ENCODE measurements at regions not wholly inside any gene's neighbourhood (a gene's known extent, or its start where the extent isn't known, plus 50 kb on each side); places are given as distances from the start of the nearest gene placed in this dataset.
"Not testable (repeated sequence)": the region's sequence is repeated elsewhere in the genome, so short reads cannot be mapped to it uniquely, and the experiment has no call there.

DNA sequence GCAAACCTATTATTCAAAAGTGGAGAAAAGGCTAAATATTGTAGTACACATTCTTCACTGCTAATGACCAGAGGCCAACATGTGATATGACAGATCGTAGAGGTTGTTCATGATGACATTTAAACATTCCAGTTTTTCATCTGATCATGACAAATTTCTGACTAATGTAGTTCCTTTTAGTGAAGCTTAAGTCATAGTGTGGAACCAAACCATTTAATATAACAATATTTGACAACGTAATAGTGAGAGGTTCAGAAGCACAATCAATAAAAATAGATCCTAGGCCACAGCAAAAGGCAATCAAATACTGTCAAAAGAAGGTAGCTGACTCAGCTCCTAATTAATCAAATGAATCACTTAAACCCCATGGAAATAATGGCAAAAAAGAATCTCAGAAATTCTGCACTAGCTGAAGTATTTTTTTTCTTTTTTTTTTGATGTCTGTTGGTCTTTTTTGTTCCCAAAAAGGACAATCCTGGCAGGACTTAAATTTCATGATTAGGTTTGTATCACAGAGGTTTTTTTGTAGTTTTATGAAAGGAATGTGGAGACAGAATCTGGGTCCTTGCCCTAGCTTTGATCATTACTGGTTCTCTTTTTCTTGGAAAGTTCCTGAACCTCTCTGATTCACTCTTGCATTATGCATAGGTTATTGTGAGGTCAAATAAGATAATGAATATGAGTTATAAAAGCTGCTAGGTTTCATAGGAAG, 795.0 kb downstream of the DTWD2 start:
- DNase-seq (ENCODE audit: low read depth): no peak

DNA sequence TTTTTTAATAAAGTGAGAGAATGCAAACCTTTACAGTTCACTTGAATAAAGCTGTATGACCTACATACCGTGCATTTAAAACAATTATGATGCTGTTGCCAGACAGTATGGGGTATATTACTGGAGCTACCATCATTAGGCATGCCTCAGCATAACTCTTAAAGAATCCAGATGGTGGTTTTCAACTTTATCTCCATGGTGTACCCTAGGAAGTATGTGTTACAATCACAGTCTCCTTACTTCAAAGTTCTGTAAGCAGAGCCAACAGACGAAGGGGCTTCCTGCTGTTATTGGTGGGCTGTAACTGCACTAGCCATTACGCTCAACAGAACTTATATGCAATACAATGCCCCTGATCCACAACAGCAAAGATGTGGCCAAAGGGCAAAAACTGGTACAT, 803.3 kb downstream of the DTWD2 start:
- DNase-seq (ENCODE audit: low read depth): no peak

DNA sequence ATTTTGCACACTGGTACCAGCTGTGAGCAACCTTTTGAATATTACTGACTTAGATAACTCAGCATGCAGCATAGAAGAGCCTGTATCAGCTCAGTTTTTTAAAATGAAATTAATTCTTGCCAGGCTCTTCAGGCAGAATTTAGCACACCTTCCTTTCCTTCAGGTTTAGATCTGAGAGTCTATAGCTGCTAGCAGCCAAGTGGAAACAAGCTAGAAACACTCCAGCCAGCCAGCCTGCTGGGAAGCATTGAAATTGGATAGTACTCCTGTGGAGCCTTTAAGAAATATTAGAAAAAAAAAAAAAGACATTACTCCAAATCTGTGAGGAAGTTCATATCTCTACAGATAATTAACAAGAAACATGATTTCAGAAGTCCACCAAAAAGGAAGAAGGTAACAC, 812.2 kb downstream of the DTWD2 start:
- no peak for DNase-seq (ENCODE audit: low read depth)

DNA sequence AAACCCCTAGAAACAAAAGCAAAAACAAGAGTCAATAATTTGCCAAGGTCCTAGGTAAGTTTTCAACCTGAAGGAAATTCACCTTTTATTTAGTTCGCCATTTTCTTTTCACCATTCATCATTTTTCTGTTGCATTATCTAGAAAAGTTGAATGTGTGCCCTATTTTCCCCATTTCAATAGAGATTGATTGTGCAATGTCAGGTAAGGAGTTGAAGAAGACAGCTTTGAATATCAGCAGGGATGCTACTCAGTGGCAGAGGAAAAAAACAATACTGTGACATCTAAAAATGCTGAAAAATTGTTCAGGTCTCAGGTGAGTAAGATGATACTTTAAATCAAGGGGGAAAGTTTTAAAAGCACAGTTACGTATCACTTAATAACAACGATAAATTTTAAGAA, 813.7 kb downstream of the DTWD2 start:
- DNase-seq (ENCODE audit: low read depth): no peak

DNA sequence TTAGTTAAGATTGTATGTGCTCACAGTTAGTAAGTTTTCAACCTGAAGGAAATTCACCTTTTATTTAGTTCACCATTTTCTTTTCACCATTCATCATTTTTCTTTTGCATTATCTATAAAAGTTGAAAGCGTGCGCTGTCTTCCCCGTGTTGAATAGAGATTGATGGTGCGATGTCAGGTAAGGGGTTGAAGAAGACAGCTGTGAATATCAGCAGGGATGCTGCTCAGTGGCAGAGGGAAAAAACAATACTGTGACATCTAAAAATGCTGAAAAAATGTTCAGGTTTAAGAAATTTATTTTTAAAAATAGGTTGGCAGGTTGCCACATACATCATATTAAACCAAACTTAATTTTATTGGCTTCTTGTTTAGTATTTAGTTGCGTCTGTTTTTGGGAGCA, 815.0 kb downstream of the DTWD2 start:
- DNase-seq (ENCODE audit: low read depth): no peak

DNA sequence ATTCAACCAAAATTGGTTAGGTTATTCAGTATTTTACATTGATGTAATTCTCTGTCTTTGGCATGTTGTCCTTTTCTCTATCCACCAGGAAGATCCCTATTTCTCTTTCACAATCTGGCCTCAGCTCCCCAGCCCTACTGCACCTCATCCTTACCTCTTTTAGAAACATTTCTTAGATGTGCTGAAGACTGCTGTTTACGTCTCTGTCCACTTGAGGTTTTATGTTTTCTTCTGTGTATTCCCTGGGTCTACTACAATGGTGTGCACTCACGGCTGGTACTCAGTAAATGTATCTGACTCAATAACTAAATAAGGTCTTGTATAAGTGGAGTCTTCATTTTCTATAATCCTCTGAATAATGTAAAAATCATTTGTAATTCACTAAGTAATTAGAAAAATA, 822.7 kb downstream of the DTWD2 start:
- no peak for DNase-seq (ENCODE audit: low read depth)

DNA sequence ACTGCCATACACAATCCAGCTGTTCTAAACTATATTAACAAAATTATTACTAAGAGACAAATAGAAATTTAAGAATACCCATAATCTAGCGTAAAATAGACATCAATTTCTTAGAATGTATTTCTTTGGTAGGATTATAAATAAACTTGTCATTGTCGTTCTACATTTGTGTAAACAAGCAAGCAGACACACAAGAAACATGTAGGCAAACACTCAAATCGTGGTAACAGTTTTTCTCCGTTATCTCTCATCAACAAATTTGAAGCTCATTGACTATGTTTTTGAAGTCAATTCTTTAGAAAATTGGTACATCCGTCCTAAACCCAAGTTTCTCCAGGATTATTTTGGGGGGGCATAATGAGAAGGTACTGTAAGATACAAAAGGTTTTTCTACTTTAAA, 832.2 kb downstream of the DTWD2 start:
- DNase-seq (ENCODE audit: low read depth): no peak

DNA sequence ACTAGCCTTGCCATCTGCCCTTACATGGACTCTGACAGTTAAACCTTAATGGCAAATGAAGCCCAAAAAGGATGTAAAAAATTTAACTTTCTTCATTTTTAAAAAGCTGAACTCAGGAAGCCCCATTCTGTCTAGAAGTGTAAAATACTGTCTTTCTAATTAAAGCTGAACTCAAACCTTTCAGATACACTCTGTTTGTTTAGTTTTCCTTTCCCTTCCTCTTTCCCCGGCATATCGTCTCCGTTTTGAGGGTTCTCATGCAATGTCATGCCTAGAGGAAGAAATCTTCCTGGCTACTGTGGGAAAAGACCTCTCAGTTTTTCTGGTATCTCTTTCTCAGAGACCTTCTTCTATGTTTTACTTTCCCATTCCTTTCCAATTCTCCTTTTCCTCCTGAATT, 841.5 kb downstream of the DTWD2 start:
- DNase-seq (ENCODE audit: low read depth): no peak

DNA sequence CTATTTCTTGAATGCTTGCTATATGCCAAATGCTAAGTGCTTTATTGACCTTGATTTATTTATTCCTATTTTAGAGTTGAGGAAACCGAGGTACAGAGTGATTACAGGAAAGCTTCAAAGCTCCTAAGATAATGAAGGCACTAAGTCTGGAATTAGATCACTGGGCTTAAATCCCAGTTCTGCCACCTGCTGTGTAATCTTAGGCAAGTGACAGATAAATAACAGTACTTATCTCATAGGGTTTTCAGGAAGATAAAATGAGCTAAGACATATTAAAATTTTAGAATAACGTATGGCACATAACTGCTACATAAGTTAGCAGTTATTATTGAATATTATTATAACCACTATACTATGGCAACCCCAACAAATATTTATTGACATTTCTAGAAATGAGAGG, 843.8 kb downstream of the DTWD2 start:
- DNase-seq (ENCODE audit: low read depth): no peak

DNA sequence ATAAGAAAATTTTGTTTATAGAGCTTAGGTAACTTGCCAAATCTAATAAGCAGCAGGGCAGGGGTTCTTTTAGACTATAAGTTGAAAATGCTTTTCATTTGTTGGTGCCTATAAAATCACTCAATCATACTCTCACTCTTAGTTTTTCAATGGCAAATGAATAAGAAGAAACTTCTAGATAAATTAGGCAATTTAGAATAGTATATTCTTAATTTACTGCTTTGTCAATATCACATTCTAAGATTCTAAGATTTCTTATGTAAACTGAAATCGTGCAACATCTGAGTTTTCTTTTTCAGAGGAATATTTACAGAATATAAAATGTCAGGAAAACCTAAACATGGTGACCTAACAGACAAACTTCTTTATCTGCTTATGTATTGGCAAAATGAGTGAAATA, 849.0 kb downstream of the DTWD2 start:
- DNase-seq (ENCODE audit: low read depth): no peak

DNA sequence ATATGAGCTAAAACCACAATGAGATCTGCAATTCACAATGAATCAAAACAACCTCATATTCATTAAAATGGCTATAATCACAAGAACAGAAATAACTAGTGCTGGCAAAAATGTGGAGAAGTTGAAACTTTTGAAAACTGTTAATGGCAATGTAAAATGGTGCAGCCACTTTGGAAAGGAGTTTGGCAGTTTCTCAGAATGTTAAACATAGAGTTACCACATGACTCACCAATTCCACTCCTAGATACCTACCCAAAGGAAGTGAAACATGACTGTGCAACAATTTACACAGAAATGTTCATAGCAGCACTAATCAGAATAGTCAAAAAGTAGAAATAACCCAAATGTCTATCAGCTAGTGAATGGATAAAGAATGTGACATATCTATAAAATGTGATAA, 862.2 kb downstream of the DTWD2 start:
- DNase-seq (ENCODE audit: low read depth): no peak

DNA sequence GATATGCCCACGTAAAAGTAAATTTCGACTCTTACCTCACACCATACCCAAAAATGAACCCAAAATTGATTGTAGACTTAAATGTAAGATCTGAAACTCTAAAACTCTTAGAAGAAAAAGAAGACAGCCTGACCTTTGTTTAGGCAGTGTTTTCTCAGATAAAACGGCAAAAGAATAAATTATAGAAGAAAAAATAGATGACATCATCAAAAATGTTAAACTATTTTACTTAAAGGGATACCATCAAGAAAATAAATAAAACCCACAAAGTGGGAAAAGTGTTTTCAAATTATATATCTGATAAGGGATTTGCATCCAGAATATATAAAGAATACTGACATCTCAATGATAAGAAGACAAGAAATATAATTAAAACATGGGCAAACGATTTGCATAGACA, 862.7 kb downstream of the DTWD2 start:
- no peak for DNase-seq (ENCODE audit: low read depth)

DNA sequence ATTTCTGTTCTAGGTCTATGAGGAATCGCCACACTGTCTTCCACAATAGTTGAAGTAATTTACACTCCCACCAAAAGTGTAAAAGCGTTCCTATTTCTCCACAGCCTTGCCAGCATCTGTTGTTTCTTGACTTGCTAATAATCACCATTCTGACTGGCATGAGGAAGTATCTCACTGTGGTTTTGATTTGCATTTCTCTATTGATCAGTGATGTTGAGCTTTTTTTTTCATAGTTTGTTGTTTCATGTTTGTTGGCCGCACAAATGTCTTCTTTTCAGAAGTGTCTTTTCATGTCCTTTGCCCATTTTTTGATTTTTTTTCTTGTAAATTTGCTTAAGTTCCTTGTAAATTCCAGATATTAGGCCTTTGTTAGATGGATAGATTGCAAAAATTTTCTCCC, 867.1 kb downstream of the DTWD2 start:
- DNase-seq (ENCODE audit: low read depth): no peak

DNA sequence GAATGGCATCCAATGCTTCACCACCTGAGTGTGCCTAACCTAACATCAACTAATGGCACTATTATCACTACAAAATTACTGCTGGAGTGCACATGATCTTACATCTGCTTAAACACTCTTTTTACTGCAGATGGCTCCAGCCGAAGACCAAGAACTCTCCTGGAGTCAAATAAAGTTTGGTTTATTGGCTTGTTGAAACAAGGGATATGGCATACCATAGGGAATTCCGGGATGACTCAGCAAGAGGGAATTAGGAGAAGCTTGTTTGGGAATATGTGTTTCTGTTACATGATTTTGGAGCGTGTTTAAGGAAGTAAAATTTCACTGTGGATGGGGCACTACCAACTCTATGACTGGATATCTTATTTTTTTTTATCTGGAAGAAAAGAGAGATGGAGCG, 872.6 kb downstream of the DTWD2 start:
- no peak for DNase-seq (ENCODE audit: low read depth)

DNA sequence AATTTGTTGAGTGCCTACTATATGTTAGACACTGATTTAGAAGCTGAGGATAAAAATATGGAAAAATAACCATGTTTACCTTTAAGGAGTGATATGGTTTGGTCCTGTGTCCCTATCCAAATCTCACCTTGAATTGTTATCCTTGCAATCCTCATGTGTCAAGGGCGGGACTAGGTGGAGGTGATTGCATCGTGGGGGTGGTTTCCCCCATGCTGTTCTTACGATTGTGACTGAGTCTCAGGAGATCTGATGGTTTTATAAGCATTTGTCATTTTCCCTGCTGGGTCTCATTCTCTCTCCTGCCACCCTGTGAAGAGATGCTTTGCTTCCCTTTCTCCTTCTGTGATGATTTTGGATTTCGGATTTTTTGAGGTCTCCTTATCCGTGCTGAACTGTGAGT, 876.4 kb downstream of the DTWD2 start:
- DNase-seq (ENCODE audit: low read depth): no peak

DNA sequence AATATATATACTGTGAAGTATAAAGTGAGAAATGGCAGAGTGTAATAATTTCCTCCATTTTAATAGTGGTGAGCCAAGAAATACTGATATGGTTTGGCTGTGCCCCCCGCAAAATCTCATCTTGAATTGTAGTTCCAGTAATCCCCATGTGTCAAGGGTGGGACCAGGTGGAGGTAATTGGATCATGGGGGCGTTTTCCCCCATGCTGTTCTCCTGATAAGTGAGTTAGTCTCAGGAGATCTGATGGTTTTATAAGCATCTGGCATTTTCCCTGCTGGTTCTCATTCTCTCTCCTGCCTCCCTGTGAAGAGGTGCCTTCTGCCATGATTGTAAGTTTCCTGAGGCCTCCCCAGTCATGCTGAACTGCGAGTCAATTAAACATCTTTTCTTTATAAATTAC, 881.1 kb downstream of the DTWD2 start:
- not testable (repeated sequence) for DNase-seq (ENCODE audit: low read depth)

DNA sequence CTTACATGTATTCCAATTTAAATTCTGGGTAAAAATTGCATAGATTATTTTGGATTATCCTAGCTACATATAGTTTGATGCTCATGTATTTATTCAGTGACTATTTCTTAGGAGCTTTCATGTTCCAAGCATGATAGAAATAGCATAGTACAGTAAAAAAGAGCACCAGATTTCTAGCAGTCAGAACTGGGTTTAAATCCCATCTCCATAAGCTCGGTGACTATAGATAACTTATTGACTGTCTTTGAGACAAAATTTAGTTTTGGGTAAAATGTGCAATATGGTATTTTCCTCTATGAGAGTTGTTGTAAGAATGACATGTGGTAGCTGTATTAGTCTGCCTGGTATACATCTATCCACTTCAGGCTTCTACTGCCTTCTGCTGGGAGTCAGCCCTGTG, 889.6 kb downstream of the DTWD2 start:
- DNase-seq (ENCODE audit: low read depth): no peak

DNA sequence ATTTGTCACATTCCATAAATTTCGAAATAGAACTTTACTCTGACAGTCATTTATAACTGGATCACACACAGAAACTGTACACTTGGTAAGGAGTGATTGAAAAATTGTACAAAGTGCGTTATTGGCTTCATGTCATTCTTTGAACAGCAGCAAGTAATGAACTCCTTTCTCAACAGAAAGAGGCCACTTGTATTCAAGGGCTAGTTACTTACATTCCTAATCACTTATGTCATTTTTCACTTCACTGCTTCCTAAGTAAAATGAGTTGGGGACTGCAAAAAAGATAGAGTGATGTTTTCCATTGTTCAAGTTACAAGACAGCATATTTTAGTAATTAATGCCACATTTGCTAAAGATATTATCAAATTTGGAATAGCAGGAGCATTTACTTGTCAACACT, 893.2 kb downstream of the DTWD2 start:
- DNase-seq (ENCODE audit: low read depth): no peak

DNA sequence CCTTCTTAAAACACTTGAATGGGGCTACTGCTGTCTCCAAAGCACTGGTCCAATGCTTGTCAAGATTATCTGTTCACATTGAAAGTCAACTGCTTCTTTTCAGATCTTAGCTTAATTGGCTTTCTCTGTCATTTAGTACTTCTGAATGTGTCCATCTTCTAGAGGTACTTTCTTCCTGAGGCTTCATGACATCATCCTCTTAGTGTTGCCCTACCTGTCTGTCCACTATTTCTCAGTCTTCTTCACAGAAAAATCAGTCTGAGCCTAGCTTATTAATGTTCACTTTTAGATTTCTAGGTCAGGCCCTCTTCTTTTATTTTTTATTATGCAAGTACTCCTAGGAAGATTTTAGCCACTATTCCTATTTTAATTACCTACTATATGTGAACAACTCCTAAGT, 899.9 kb downstream of the DTWD2 start:
- DNase-seq (ENCODE audit: low read depth): no peak

DNA sequence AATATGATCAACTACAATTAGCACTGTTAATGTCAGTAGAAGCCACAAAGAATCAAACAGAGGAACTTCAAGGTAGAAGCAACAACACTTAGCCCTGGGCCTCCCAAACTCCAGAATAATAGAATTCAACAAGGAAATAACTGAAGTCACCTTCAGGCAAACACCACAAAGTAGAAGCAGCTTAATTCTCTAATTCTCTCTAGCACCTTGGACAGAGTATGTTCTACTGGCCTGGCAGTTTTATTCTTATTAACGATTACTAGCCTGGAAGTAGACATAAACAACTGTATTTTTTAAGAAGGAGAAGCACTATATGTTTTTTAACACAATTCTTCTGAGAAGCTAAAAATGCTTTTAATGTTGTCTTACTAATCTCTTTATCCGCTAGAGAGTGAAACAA, 911.9 kb downstream of the DTWD2 start:
- DNase-seq (ENCODE audit: low read depth): no peak

DNA sequence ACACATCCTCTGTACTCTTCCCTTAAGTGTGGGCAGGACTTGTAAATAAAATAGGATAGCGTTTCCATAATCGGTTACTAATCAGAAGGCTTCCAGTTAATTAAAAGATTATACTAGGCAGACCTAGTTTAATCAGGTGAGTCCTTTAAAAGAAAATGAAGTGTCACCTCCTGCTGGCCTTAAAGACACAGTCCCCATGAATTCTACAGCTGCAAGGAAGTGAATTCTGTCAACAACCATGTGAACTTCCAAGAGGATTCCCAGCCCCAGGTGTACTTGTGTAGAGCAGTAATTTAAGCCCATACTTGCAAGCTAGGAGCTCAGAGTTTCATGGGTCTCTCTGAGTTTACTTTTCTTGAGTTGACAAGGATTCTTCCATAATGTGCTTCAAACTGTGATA, 918.3 kb downstream of the DTWD2 start:
- no peak for DNase-seq (ENCODE audit: low read depth)

DNA sequence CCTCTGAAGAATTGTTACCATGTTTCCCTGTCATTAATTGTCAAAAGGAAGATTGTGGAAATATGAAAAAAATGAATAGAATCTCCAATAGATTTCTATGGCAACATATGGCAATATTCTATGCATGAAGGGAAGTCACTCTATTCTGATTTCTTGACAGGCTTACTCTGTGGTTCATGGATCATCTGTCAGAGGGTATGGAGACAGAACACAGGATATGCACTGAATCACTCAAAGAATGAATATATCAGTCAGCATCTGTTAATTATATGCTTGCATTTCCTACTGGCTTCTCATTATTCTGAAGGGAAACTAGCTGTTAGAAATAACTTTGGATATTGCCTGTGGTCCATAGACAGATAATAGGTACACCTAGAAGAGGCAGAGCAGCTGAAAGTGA, 918.9 kb downstream of the DTWD2 start:
- no peak for DNase-seq (ENCODE audit: low read depth)

DNA sequence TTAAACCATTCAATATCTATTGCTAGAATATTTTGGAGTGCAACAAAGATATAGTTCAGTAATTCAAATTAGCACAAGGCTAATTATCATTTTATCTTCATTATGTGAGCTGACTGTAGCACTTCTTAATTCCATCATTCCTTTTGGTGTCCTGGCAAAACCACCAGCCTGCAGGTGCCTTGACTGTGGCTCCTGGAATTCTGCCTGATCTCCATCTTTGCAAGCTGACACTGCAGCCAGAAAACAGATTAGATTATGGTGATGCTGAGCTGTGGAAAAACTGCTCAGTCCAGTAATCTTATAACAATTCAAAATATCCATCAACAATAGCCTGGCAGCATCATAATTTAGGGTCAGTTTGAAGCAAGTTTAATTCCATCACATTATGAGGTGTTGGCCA, 919.5 kb downstream of the DTWD2 start:
- DNase-seq (ENCODE audit: low read depth): no peak

DNA sequence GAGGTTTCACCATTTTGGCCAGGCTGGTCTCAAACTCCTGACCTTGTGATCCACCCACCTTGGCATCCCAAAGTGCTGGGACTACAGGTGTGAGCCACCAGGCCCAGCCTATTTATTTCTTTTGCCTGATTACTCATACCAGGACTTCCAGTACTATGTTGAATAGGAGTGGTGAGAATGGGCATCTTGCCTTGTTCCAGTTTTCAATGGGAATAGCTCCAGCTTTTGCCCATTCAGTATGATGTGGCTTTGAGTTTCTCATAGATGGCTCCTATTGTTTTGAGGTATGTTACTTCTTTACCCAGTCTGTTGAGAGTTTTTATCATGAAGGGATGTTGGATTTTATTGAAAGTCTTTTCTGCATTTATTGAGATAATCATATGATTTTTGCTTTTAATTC, 924.5 kb downstream of the DTWD2 start:
- DNase-seq (ENCODE audit: low read depth): not testable (repeated sequence)

DNA sequence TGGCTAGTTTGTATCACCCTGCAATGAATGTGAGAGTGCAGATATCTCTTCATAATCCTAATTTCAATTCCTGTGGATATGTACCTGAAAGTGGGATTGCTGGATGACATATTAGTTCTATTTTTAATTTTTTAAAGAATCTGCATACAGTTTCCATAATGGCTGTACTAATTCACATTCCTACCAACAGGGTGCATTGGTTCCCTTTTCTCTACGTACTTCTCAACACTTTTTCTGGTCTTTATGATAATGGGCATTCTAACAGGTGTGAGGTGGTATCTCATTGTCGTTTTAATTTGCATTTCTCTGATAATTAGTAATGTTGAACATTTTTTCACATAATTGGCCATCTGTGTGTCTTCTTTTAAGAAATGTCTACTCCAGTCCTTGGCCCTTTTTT, 927.5 kb downstream of the DTWD2 start:
- no peak for DNase-seq (ENCODE audit: low read depth)

Measured in activated T-cell treated with anti-CD3 and anti-CD28 coated beads for 24 hours (primary cell).